Transverse colon (tissue), 4 donors: ENCODE measurements at regions not wholly inside any gene's neighbourhood (a gene's known extent, or its start where the extent isn't known, plus 50 kb on each side); places are given as distances from the start of the nearest gene placed in this dataset.

Source experiments
- DNase-seq: peaks from one replicate; pipeline ENCODE4 v3.0.0-alpha.2; 2019
- H3K27ac ChIP-seq, 4 donors: fragments of 200-600 bp; sonication (generic); 2 replicates each; pipeline ENCODE4 v1.5.1; 2016 to 2018; ENCODE audit warnings: inconsistent platforms in 4 of 4
- H3K27me3 ChIP-seq: fragments of 200-600 bp; sonication (generic); 2 replicates; pipeline ENCODE4 v1.5.1; 2017; ENCODE audit warnings: inconsistent platforms
- H3K36me3 ChIP-seq, 4 donors: fragments of 200-600 bp; sonication (generic); 2 replicates each; pipeline ENCODE4 v1.5.1; 2017 to 2019; ENCODE audit warnings: inconsistent platforms in 4 of 4
- H3K4me1 ChIP-seq, 4 donors: fragments of 200-600 bp; sonication (generic); 2 replicates each; pipeline ENCODE4 v1.5.1; 2017 to 2020; ENCODE audit warnings: inconsistent platforms in 4 of 4
- H3K4me3 ChIP-seq, 4 donors: fragments of 200-600 bp; sonication (generic); 1 replicate in 1 of 4; 2 replicates in 3 of 4; pipeline versions ENCODE4 v1.5.1 to v1.6.1; 2017 to 2019; ENCODE audit warnings: inconsistent platforms in 4 of 4
- H3K9me3 ChIP-seq, 2 donors: fragments of 200-600 bp; sonication (generic); 2 replicates each; pipeline ENCODE4 v1.5.1; 2017 to 2019; ENCODE audit warnings: inconsistent platforms in 2 of 2
- EP300 ChIP-seq: sonication (generic); formaldehyde crosslinking; IDR thresholded peaks from one replicate; pipeline ENCODE4 v1.6.1; 2017; ENCODE audit warnings: antibody characterized with exemption, low read depth
- POLR2A ChIP-seq: fragments of 450-650 bp; IDR thresholded peaks from one replicate; pipeline ENCODE4 v1.6.1; 2016; ENCODE audit warnings: antibody characterized with exemption, mild to moderate bottlenecking, moderate library complexity
- POLR2AphosphoS5 ChIP-seq, 3 donors: sonication (generic); formaldehyde crosslinking; IDR thresholded peaks; one replicate each; pipeline ENCODE4 v1.6.1; 2016; ENCODE audit warnings: antibody characterized with exemption in 3 of 3
- WGBS, 2 donors: methylation state at CpG; one replicate each; pipeline ENCODE4 v1.1.5; 2018; ENCODE audit warnings: low coverage in 1 of 2; 5-methylcytosine and 5-hydroxymethylcytosine counted together
- in situ Hi-C, 4 donors: fragments of 200-750 bp; cut with MboI; loops; one replicate each; pipeline versions ENCODE4 v1.15.0 to v1.15.1; 2017; ENCODE audit warnings: low sequenced_read_pairs in 3 of 4, low pct_ligation_motif_present in 1 of 4, low pct_unique_long_range_greater_than_20kb in 1 of 4
- intact Hi-C: fragments of 100-400 bp; cut with DNase I; formaldehyde crosslinking; loops from one replicate; pipeline ENCODE4 v1.15.1; 2023; ENCODE audit warnings: low total_unique reads
- TF ChIP-seq, protein P1 (sequence below), 5 experiments: fragments of 200-600 bp in 3 of 5; fragments of 450-650 bp in 2 of 5; sonication (generic) in 3 of 5; IDR thresholded peaks; 1 replicate in 2 of 5; 2 replicates in 3 of 5; pipeline ENCODE4 v1.5.1; 2016 to 2017; ENCODE audit warnings: antibody characterized with exemption in 5 of 5, inconsistent platforms in 3 of 5, mild to moderate bottlenecking in 2 of 5, moderate library complexity in 1 of 5

DNA sequence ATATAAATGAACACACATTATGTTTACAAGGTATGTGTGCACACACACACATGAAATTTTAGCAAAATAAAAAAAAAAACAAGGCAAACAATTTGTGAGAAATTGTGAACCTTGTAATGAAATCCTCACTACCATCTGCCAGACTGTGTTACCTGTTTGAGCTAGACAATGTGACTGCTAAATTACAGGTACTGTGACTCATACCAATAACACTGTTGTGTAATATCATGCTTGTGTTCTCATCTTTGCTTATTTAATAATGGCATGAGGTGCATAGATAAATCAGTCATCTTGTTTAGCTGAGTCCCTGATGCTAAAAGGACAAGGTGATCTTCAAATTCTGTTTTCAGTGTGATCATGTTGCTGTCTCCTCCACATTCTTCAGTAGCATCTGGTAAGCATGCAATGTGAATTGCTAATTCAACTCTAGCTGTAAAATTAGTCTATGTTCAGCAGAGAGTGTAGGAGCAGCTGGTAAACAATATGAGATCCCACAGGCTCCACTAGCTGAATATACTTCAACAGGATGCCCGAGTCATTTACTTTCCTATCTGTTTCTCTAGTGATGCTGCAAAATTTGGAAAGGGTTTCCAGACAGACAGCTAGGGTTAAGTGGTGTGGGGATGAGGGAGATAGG, 966.3 kb upstream of the C9orf72 start:
- no peak overlapping the region for H3K4me3 ChIP-seq
- WGBS, 2 donors, result 60 to 64% methylated on average over 1 of the region's 1 CpG
- no peaks in the 10 kb centered on the region for H3K36me3 ChIP-seq
- intact Hi-C loops, result no loop called here
- no peak overlapping the region for H3K27ac ChIP-seq
- H3K27me3 ChIP-seq, result no peaks in the 10 kb centered on the region
- DNase-seq, result no peak
- H3K4me1 ChIP-seq, result no peaks in the 10 kb centered on the region
- in situ Hi-C loops, result no loop called here
- no peaks in the 10 kb centered on the region for H3K9me3 ChIP-seq
- TF ChIP-seq POLR2AphosphoS5 (IDR thresholded peaks at IDR 0.05) (no peak), POLR2A (no peak), EP300 (no peak)
- TF ChIP-seq, protein P1, sequence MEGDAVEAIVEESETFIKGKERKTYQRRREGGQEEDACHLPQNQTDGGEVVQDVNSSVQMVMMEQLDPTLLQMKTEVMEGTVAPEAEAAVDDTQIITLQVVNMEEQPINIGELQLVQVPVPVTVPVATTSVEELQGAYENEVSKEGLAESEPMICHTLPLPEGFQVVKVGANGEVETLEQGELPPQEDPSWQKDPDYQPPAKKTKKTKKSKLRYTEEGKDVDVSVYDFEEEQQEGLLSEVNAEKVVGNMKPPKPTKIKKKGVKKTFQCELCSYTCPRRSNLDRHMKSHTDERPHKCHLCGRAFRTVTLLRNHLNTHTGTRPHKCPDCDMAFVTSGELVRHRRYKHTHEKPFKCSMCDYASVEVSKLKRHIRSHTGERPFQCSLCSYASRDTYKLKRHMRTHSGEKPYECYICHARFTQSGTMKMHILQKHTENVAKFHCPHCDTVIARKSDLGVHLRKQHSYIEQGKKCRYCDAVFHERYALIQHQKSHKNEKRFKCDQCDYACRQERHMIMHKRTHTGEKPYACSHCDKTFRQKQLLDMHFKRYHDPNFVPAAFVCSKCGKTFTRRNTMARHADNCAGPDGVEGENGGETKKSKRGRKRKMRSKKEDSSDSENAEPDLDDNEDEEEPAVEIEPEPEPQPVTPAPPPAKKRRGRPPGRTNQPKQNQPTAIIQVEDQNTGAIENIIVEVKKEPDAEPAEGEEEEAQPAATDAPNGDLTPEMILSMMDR (IDR thresholded peaks at IDR 0.05), result no peak

DNA sequence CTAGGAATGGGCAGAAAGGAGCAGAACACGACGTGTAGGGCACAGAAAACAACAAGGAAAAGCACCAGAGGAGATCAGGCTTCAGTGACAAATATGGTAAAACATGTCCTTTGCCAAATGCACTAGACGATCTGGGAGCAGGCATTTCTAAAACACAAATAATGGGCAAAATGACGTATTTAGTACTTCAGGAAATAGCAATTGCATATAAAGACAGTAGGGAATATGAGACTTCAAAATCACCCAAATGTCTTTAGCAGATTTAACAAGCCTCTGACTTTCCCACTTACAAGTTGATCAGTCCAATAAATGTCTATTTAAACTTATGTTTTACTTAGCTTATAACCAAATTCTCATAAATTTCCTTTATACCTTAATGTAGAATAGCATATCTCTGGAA, 969.6 kb upstream of the C9orf72 start:
- Histone ChIP-seq H3K4me1 (no peaks in the 10 kb centered on the region), H3K9me3 (no peaks in the 10 kb centered on the region), H3K4me3 (no peak overlapping the region), H3K36me3 (no peaks in the 10 kb centered on the region), H3K27ac (no peak overlapping the region), H3K27me3 (no peaks in the 10 kb centered on the region)
- 49 to 63% methylated on average over 3 to 4 of the region's 4 CpGs for WGBS, 2 donors
- intact Hi-C loops, result no loop called here
- in situ Hi-C loops, result no loop called here
- DNase-seq, result no peak
- TF ChIP-seq EP300 (no peak), POLR2A (no peak), POLR2AphosphoS5 (IDR thresholded peaks at IDR 0.05) (no peak)
- TF ChIP-seq, protein P1 (IDR thresholded peaks at IDR 0.05), result no peak

DNA sequence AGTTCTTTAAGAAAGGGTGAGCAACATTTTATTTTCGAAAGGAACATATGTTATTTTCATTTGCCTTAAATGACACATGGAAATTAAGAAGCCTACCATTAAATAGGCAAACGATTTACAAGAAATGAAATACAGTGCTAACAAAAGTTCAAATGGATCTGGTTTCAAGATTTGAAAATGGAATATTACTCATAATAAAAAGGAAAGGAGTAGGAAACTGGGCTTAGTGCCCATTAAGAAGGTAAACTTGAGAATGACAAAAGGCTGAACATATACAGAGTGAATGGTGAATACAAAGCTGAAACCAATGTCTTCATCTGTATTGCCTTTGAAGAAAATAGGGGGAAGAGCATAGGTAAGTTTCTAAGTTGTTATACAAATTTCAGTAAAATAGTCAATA, 974.2 kb upstream of the C9orf72 start:
- Histone ChIP-seq H3K27me3 (no peaks in the 10 kb centered on the region), H3K27ac (no peak overlapping the region), H3K4me1 (no peaks in the 10 kb centered on the region), H3K4me3 (no peak overlapping the region), H3K36me3 (no peaks in the 10 kb centered on the region), H3K9me3 (peaks cover 0 to 9% of the 10 kb centered on the region in 2 donors)
- TF ChIP-seq EP300 (no peak), POLR2A (no peak), POLR2AphosphoS5 (IDR thresholded peaks at IDR 0.05) (no peak)
- TF ChIP-seq, protein P1 (IDR thresholded peaks at IDR 0.05), result no peak
- in situ Hi-C loops, result no loop called here
- no peak for DNase-seq
- intact Hi-C loops, result no loop called here
- WGBS, 2 donors, result 45 to 51% methylated on average over 2 of the region's 2 CpGs

DNA sequence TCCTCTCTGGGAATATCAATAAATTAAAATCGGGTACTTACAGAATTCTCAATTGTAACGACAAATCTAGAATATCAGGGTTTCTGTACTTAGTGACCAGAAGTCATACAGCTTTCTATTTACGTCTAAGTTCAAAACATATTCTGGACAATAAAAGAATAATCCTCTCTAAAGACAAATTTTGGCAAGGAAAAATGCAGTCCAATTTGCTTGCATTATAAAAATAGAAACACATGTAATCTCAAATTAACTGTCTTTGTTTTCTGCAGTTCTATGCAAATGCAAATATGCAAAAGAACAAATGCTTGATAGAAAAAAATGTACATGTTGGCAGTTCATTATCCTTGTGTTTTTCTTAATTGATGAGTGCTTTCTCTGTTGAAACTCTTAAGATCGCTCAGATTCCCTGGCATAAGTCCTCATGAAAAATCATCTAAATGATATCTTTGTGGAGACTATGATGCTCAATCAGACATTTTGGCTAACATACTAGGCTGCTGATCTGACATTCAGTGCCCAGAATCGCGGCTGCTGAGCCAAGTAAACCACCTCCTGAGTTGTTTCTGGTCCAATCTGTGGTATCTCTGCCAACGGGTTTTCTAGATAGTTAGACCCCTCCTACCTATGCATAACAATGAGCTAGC, 990.1 kb upstream of the C9orf72 start:
- H3K27ac ChIP-seq, result no peak overlapping the region
- no peaks in the 10 kb centered on the region for H3K9me3 ChIP-seq
- intact Hi-C loops, result no loop called here
- DNase-seq, result no peak
- in situ Hi-C loops, result no loop called here
- H3K4me1 ChIP-seq, result no peaks in the 10 kb centered on the region
- TF ChIP-seq POLR2AphosphoS5 (IDR thresholded peaks at IDR 0.05) (no peak), POLR2A (no peak)
- H3K4me3 ChIP-seq, result no peak overlapping the region
- 62 to 83% methylated on average over 4 to 7 of the region's 7 CpGs for WGBS, 2 donors
- no peaks in the 10 kb centered on the region for H3K36me3 ChIP-seq
- H3K27me3 ChIP-seq, result no peaks in the 10 kb centered on the region
